Esophagus (tissue), 2 donors: ENCODE measurements at regions not wholly inside any gene's neighbourhood (a gene's known extent, or its start where the extent isn't known, plus 50 kb on each side); places are given as distances from the start of the nearest gene placed in this dataset.

Experiments used
- H3K27ac ChIP-seq, 2 donors: one replicate each; pipeline ENCODE4 v1.5.1; 2013; ENCODE audit warnings: low read depth in 2 of 2, mild to moderate bottlenecking in 2 of 2, inconsistent platforms in 1 of 2, low read length in 1 of 2, moderate library complexity in 1 of 2
- H3K27me3 ChIP-seq, 2 donors: one replicate each; pipeline ENCODE4 v1.6.1; 2013; ENCODE audit warnings: low read length in 2 of 2, control low read depth in 1 of 2, mild to moderate bottlenecking in 1 of 2; ENCODE audit not compliant: insufficient read depth in 2 of 2, control insufficient read depth in 1 of 2
- H3K36me3 ChIP-seq, 2 donors: one replicate each; pipeline ENCODE4 v1.6.1; 2013; ENCODE audit warnings: low read length in 1 of 2; ENCODE audit not compliant: control insufficient read depth in 2 of 2, insufficient read depth in 2 of 2
- H3K4me1 ChIP-seq, 2 donors: one replicate each; pipeline ENCODE4 v1.6.1; 2013; ENCODE audit warnings: low read length in 1 of 2; ENCODE audit not compliant: control insufficient read depth in 2 of 2, insufficient read depth in 2 of 2
- H3K4me3 ChIP-seq, 2 donors: one replicate each; pipeline ENCODE4 v1.5.1; 2013; ENCODE audit warnings: low read length in 2 of 2, mild to moderate bottlenecking in 2 of 2, low read depth in 1 of 2, moderate library complexity in 1 of 2
- H3K9me3 ChIP-seq, 2 donors: one replicate each; pipeline ENCODE4 v1.6.1; 2013; ENCODE audit warnings: mild to moderate bottlenecking in 2 of 2, low read depth in 1 of 2, low read length in 1 of 2, moderate library complexity in 1 of 2; ENCODE audit not compliant: control insufficient read depth in 2 of 2, insufficient read depth in 1 of 2
- WGBS, 2 donors: extraction: QIAGEN DNeasy Blood & Tissue Kit; methylation state at CpG; one replicate each; pipeline ENCODE4 v1.1.7; 2013; 5-methylcytosine and 5-hydroxymethylcytosine counted together
- donor health status: healthy with polysubstance abuse.
- donor health status: Bipolar disorder and iron deficiency.

- WGBS, 2 donors: 95 to 96% methylated on average over 15 of the region's 15 CpGs
- Histone ChIP-seq H3K36me3 (no peaks in the 10 kb centered on the region), H3K27ac (no peak overlapping the region), H3K4me1 (no peaks in the 10 kb centered on the region), H3K4me3 (no peak overlapping the region), H3K9me3 (peaks cover 13 to 14% of the 10 kb centered on the region in 2 donors), H3K27me3 (no peaks in the 10 kb centered on the region)
Measured at GRCh38 chr6:77332915-77333623, 130.2 kb downstream of the HTR1B start.

GRCh38 chr6:77326711-77327110 lies 136.6 kb downstream of the HTR1B start:
- H3K27me3 ChIP-seq: no peaks in the 10 kb centered on the region
- H3K27ac ChIP-seq: no peak overlapping the region
- H3K4me3 ChIP-seq: no peak overlapping the region
- no peaks in the 10 kb centered on the region for H3K36me3 ChIP-seq
- WGBS, 2 donors: 81 to 88% methylated on average over 3 of the region's 3 CpGs
- no peaks in the 10 kb centered on the region for H3K9me3 ChIP-seq
- no peaks in the 10 kb centered on the region for H3K4me1 ChIP-seq

GRCh38 chr6:77326029-77326428 lies 137.3 kb downstream of the HTR1B start:
- Histone ChIP-seq H3K27me3 (no peaks in the 10 kb centered on the region), H3K4me3 (no peak overlapping the region), H3K36me3 (no peaks in the 10 kb centered on the region), H3K4me1 (no peaks in the 10 kb centered on the region), H3K27ac (no peak overlapping the region), H3K9me3 (no peaks in the 10 kb centered on the region)
- whole genome bisulfite sequencing, 2 donors: 78 to 79% methylated on average over 3 of the region's 3 CpGs

GRCh38 chr6:77324866-77325265 lies 138.4 kb downstream of the HTR1B start:
- no peak overlapping the region for H3K27ac ChIP-seq
- no peaks in the 10 kb centered on the region for H3K36me3 ChIP-seq
- no peaks in the 10 kb centered on the region for H3K27me3 ChIP-seq
- no peaks in the 10 kb centered on the region for H3K9me3 ChIP-seq
- H3K4me1 ChIP-seq: no peaks in the 10 kb centered on the region
- H3K4me3 ChIP-seq: no peak overlapping the region
- WGBS, 2 donors: 84 to 95% methylated on average over 1 of the region's 1 CpG

- no peaks in the 10 kb centered on the region for H3K4me1 ChIP-seq
- H3K4me3 ChIP-seq: no peak overlapping the region
- H3K9me3 ChIP-seq: no peaks in the 10 kb centered on the region
- H3K36me3 ChIP-seq: no peaks in the 10 kb centered on the region
- no peaks in the 10 kb centered on the region for H3K27me3 ChIP-seq
- no peak overlapping the region for H3K27ac ChIP-seq
- 79 to 81% methylated on average over 3 of the region's 3 CpGs for WGBS, 2 donors
Measured at GRCh38 chr6:77322604-77323003, 140.7 kb downstream of the HTR1B start.

- no peaks in the 10 kb centered on the region for H3K4me1 ChIP-seq
- H3K36me3 ChIP-seq: no peaks in the 10 kb centered on the region
- H3K4me3 ChIP-seq: no peak overlapping the region
- no peaks in the 10 kb centered on the region for H3K27me3 ChIP-seq
- no peak overlapping the region for H3K27ac ChIP-seq
- WGBS, 2 donors: 56 to 71% methylated on average over 1 of the region's 1 CpG
- no peaks in the 10 kb centered on the region for H3K9me3 ChIP-seq
Measured at GRCh38 chr6:77318256-77318655, 145.0 kb downstream of the HTR1B start.

- 74 to 78% methylated on average over 1 of the region's 1 CpG for WGBS, 2 donors
- no peaks in the 10 kb centered on the region for H3K4me1 ChIP-seq
- no peaks in the 10 kb centered on the region for H3K36me3 ChIP-seq
- no peak overlapping the region for H3K27ac ChIP-seq
- no peak overlapping the region for H3K4me3 ChIP-seq
- H3K9me3 ChIP-seq: no peaks in the 10 kb centered on the region
- H3K27me3 ChIP-seq: no peaks in the 10 kb centered on the region
Measured at GRCh38 chr6:77313595-77313994, 149.7 kb downstream of the HTR1B start.

GRCh38 chr6:77299931-77300330 lies 163.4 kb downstream of the HTR1B start:
- Histone ChIP-seq H3K27ac (no peak overlapping the region), H3K4me3 (no peak overlapping the region), H3K27me3 (no peaks in the 10 kb centered on the region), H3K36me3 (no peaks in the 10 kb centered on the region), H3K4me1 (no peaks in the 10 kb centered on the region), H3K9me3 (no peaks in the 10 kb centered on the region)
- WGBS, 2 donors: 66 to 74% methylated on average over 1 of the region's 1 CpG

- Histone ChIP-seq H3K27me3 (no peaks in the 10 kb centered on the region), H3K36me3 (no peaks in the 10 kb centered on the region), H3K4me3 (no peak overlapping the region), H3K9me3 (no peaks in the 10 kb centered on the region), H3K27ac (no peak overlapping the region), H3K4me1 (no peaks in the 10 kb centered on the region)
- WGBS, 2 donors: 23 to 34% methylated on average over 1 of the region's 1 CpG
Measured at GRCh38 chr6:77298283-77298682, 165.0 kb downstream of the HTR1B start.
